Fibroblast of lung (primary cell): ENCODE measurements at regions not wholly inside any gene's neighbourhood (a gene's known extent, or its start where the extent isn't known, plus 50 kb on each side); places are given as distances from the start of the nearest gene placed in this dataset.

Experiments used
- DNase-seq, 2 donors: peaks; one replicate each; pipeline versions ENCODE4 v3.0.0 to v3.0.0-alpha.2; 2010; ENCODE audit warnings: low read depth in 2 of 2
- H2AFZ ChIP-seq: 2 replicates; pipeline ENCODE4 v1.5.1; 2012; ENCODE audit warnings: low read length, control low read depth, inconsistent platforms
- H3K27ac ChIP-seq: 2 replicates; pipeline ENCODE4 v1.5.1; 2011; ENCODE audit warnings: low read length, control low read depth; ENCODE audit not compliant: insufficient read depth
- H3K27me3 ChIP-seq: 2 replicates; pipeline ENCODE4 v1.5.1; 2011; ENCODE audit warnings: mild to moderate bottlenecking, low read length; ENCODE audit not compliant: control insufficient read depth, insufficient read depth
- H3K36me3 ChIP-seq: 2 replicates; pipeline ENCODE4 v1.5.1; 2011; ENCODE audit warnings: low read length; ENCODE audit not compliant: control insufficient read depth, insufficient read depth
- H3K4me1 ChIP-seq: 2 replicates; pipeline ENCODE4 v1.5.1; 2011; ENCODE audit warnings: low read length; ENCODE audit not compliant: control insufficient read depth, insufficient read depth; ENCODE audit errors: extremely low read depth
- H3K4me2 ChIP-seq: 2 replicates; pipeline ENCODE4 v1.5.1; 2011; ENCODE audit warnings: low read length, control low read depth; ENCODE audit not compliant: insufficient read depth; ENCODE audit errors: extremely low read depth
- H3K4me3 ChIP-seq, 4 experiments: fragments of 200-600 bp in 1 of 4; sonication (generic) in 1 of 4; replicated peaks in 1 of 4; 2 replicates each; pipeline ENCODE4 v1.5.1; 2011 to 2016; ENCODE audit warnings: low read length in 4 of 4, low read depth in 3 of 4, mild to moderate bottlenecking in 3 of 4, control low read depth in 2 of 4, inconsistent platforms in 1 of 4, mixed read lengths in 1 of 4; ENCODE audit not compliant: insufficient read depth in 1 of 4; ENCODE audit errors: control extremely low read depth in 1 of 4
- H3K79me2 ChIP-seq: 2 replicates; pipeline ENCODE4 v1.5.1; 2012; ENCODE audit warnings: mild to moderate bottlenecking, low read length, inconsistent platforms; ENCODE audit not compliant: control insufficient read depth, insufficient read depth
- H3K9ac ChIP-seq: 2 replicates; pipeline ENCODE4 v1.5.1; 2011; ENCODE audit warnings: mild to moderate bottlenecking, low read length, control low read depth; ENCODE audit not compliant: insufficient read depth
- H3K9me3 ChIP-seq: 2 replicates; pipeline ENCODE4 v1.5.1; 2012; ENCODE audit warnings: low read depth, low read length; ENCODE audit not compliant: control insufficient read depth, insufficient read depth
- H4K20me1 ChIP-seq: 2 replicates; pipeline ENCODE4 v1.5.1; 2011; ENCODE audit warnings: low read length; ENCODE audit not compliant: control insufficient read depth, insufficient read depth; ENCODE audit errors: extremely low read depth
- CTCF ChIP-seq, 2 donors: IDR thresholded peaks in 1 of 2; conservative IDR thresholded peaks in 1 of 2; 1 replicate in 1 of 2; 2 replicates in 1 of 2; pipeline ENCODE4 v1.5.1; 2011 to 2012; ENCODE audit warnings: low read length in 2 of 2, control low read depth in 1 of 2, inconsistent platforms in 1 of 2, low read depth in 1 of 2, mild to moderate bottlenecking in 1 of 2
- EZH2 ChIP-seq: IDR thresholded peaks from 2 replicates; pipeline ENCODE4 v1.5.1; 2012; ENCODE audit warnings: low read length, control low read depth, mild to moderate bottlenecking; ENCODE audit errors: missing control alignments

- no peaks in the 10 kb centered on the region for H3K27me3 ChIP-seq
- no peak overlapping the region for H3K27ac ChIP-seq
- H4K20me1 ChIP-seq = no peaks in the 10 kb centered on the region
- H3K9ac ChIP-seq = no peak overlapping the region
- no peak overlapping the region for H3K4me2 ChIP-seq
- no peak for DNase-seq
- H3K36me3 ChIP-seq = no peaks in the 10 kb centered on the region
- H3K4me3 ChIP-seq = no peak overlapping the region
- H3K9me3 ChIP-seq = no peaks in the 10 kb centered on the region
- H3K4me1 ChIP-seq = no peaks in the 10 kb centered on the region
- no peaks in the 10 kb centered on the region for H3K79me2 ChIP-seq
- TF ChIP-seq CTCF (conservative IDR thresholded peaks at IDR 0.05 in 1 of 2, IDR thresholded peaks at IDR 0.05 in 1 of 2; ENCODE audit: low read depth in 1 of 2, low read length in 2 of 2) (no peak), EZH2 (no peak)
- no peak overlapping the region for H2AFZ ChIP-seq
These were observed 264.6 kb downstream of the ADGRD1 start for GRCh38 chr12:131218026-131218922.

- no peak for TF ChIP-seq EZH2
- no peak for TF ChIP-seq CTCF (conservative IDR thresholded peaks at IDR 0.05 in 1 of 2, IDR thresholded peaks at IDR 0.05 in 1 of 2; ENCODE audit: low read depth in 1 of 2, low read length in 2 of 2)
- no peak overlapping the region for H2AFZ ChIP-seq
- no peaks in the 10 kb centered on the region for H4K20me1 ChIP-seq
- H3K79me2 ChIP-seq = no peaks in the 10 kb centered on the region
- H3K4me1 ChIP-seq = no peaks in the 10 kb centered on the region
- no peak for DNase-seq
- H3K4me2 ChIP-seq = no peak overlapping the region
- H3K27me3 ChIP-seq = no peaks in the 10 kb centered on the region
- H3K9ac ChIP-seq = no peak overlapping the region
- H3K4me3 ChIP-seq = no peak overlapping the region
- H3K9me3 ChIP-seq = no peaks in the 10 kb centered on the region
- H3K36me3 ChIP-seq = no peaks in the 10 kb centered on the region
- no peak overlapping the region for H3K27ac ChIP-seq
These were observed 265.4 kb downstream of the ADGRD1 start for GRCh38 chr12:131218923-131219669.

GRCh38 chr12:131219670-131220330 lies 266.1 kb downstream of the ADGRD1 start:
- DNase-seq = no peak
- no peak overlapping the region for H2AFZ ChIP-seq
- TF ChIP-seq CTCF (conservative IDR thresholded peaks at IDR 0.05 in 1 of 2, IDR thresholded peaks at IDR 0.05 in 1 of 2; ENCODE audit: low read depth in 1 of 2, low read length in 2 of 2) (no peak), EZH2 (no peak)

More at GRCh38 chr12:131219670-131220330, 266.1 kb downstream of the ADGRD1 start:
- Histone ChIP-seq H3K9me3 (no peaks in the 10 kb centered on the region), H3K4me3 (no peak overlapping the region), H3K79me2 (no peaks in the 10 kb centered on the region), H4K20me1 (no peaks in the 10 kb centered on the region), H3K36me3 (no peaks in the 10 kb centered on the region), H3K4me1 (no peaks in the 10 kb centered on the region), H3K4me2 (no peak overlapping the region), H3K9ac (no peak overlapping the region), H3K27me3 (no peaks in the 10 kb centered on the region), H3K27ac (no peak overlapping the region)
